HUDEP-2 (cell line): ENCODE measurements at regions not wholly inside any gene's neighbourhood (a gene's known extent, or its start where the extent isn't known, plus 50 kb on each side); places are given as distances from the start of the nearest gene placed in this dataset.

Source experiments
- DNase-seq, 76 experiments: peaks; one replicate each; lab custom pipeline; 2025; ENCODE audit not compliant: unreplicated experiment in 76 of 76; lab: John Stamatoyannopoulos, UW

DNA sequence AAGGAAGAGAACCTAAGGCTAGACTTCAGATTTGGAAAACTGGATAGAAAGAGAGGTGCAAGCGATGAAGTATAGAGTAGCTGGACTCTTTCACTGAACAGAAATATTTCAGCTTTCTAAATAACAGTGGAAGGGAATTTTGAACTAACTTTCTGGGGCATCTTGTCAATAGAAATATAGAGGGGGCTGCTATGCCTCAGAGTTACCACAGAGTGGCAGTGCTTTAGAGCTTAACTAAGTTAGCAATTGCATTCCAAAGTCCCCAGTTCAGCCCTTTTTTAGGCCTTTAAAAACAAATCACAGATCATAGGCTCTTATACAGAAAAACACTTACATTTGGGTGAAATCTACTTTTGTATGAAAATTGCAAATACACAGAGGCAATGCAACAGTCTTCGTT is 154.2 kb upstream of the CDH8 start:
- peak in 3 of 76 experiments; percentile 1 to 28 (median 1) for DNase-seq

DNA sequence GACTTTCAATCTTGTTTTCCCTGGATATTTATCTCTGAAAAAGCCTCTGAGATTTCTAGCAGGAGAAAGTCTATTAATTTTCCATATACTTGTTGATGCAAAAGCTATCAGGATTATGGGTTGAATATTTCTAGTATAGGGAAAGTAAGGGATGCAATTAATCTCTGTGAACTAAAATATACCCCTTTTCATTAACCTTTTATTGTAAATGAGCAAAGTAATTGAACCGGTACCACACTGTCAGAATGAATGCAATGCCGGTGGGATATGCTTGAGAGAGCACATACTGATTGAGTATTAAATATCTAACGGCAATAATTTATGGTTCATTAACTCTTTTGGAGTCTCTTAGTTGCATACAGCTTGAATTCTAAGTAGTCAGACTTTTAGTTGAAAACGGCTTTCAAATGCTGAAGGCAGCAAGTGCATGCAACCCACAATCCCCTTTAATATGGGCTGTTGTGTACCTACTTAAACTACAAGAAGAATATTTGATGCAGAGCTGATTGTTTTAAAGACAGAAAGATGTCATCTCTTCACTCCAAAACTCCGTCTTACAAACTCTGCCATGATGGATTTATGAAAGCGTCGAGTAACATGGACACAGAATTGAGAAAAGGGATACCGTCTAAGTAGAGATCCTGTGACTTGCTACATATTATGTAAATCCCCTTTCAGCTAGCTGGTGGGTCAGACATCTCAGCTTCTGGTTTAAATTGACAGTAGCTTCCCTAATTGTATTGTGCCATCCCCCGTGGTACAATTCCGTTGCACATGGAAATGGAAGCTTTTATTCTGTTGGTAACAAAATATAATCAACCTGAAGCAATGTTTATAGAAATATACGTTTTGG is 141.3 kb upstream of the CDH8 start:
- DNase-seq = no peak

DNA sequence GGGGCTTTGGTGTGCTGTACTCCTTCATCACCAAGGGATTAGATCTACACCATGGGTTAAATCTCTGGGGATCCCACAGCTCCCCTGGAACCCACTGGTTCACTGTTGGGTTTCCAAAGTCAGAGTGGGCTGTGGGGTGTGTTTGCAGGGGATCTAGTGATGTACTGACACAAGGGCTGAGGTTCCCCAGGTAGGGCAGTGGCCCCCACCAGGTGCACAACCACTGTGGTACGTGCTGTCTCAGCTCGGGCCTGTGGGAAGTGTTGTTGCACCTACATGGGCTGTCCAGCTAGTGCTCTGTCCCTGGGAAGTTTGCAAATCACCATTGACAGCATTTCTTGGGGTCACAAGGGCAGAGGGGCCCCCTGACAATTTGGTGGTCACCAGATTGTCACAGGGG is 134.4 kb upstream of the CDH8 start:
- no peak for DNase-seq

DNA sequence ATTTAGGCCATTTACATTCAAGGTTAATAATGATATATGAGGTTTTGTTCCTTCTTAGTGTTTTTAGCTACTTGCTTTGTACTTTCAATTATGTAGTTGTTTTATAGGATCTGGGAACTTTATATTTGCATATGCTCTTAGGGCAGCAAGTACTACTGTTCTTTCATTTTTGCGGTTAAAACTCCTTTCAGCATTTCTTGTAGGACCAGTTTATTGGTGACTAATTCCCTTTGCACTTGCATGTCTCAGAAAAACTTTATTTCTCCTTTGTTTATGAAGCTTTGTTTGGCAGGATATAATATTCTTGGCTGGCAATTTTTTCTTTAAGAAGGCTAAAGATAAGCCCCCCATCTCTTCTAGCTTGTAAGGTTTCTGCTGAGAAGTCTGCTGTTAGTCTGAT is 131.3 kb upstream of the CDH8 start:
- DNase-seq = no peak

DNA sequence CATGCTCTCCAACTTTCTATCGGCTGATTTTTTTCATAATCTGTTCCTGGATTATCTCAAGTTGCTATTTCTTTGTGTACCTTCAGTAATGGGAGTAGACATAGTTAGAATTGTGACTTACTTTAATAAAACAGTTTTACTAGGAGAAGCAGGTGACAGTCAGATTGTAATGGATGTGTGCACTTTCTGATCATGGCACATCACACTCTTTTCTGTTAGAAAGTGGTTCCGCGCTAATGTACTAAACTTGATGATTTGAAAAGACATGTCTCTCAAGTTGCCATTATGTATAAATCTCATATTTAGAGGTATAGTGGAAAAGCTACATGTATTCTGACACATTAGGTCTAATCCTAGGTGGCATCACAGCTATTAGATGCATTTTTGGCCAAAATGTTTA is 121.3 kb upstream of the CDH8 start:
- no peak for DNase-seq

DNA sequence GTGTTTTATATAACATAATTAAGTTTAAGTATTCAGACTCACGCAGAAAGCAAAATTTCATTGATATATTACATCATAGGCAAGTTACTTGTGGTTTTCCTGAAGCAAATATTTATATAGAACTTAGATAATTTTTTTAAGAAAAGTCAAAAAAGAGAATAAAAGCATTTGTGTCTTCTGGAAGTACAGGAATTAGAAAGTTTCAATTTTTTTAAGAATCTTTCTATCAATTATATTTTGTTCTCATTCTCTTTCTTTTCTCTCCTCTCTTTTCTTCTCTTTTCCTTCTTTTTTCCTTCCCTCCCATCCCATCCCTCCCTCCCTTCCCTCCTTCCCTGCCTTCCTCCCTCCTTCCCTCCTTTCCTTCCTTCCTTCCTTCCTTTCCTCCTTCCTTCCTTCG is 120.7 kb upstream of the CDH8 start:
- no peak for DNase-seq

DNA sequence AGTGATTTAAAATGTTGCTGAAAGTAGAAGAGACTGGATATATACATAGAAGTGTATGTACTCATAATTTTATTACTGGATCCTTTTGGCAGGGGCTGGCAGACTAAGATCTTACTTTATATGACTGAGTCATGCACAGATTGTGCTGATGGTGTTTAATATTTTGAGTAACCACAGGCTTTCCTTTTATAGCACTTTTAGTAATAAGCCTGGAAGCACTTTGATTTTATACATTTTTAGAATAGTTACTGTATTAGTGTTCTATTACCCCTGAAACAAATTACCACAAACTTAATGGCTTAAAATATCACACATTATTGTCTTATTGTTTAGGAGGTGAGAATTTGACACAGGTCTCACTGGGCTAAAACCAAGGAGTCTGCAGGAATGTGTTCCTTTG is 113.4 kb upstream of the CDH8 start:
- no peak for DNase-seq

DNA sequence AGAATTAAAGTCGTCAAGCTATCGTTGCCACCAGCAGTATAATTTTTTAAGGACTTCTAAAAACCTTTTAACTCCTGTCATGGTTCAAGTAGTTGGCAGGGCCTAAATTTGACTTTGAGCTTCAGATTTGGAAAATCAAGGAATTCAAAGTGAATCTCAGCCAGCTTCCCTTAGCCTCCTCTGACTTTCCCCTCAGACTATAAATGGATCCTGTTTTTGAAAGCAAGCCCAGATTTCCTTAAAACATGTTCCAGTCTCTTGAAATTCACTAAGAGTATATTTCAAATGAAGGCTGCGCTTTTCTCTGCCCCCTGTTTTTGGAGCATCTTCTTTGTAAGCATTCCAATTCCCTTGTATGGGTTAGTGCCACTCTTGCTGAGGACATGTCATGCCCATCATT is 101.8 kb upstream of the CDH8 start:
- DNase-seq = no peak

DNA sequence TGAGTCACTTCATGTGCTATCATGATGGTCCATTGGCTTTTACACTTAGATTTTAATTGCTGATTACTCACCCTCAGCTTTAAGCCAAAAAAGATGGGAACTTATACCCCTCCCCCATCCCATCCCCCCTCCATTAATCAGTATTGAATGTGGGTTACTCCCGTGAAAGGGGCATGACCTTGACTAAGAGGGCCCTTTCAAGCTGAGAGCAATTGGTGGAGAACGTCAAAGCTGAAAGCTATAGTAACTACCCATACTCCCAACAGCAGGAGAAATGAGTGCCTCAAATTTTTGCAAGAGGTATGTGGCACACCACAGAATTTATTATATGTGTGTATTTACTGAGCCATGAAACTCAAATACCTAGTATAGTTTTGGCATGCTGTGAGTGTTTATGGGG is 99.7 kb upstream of the CDH8 start:
- no peak for DNase-seq

DNA sequence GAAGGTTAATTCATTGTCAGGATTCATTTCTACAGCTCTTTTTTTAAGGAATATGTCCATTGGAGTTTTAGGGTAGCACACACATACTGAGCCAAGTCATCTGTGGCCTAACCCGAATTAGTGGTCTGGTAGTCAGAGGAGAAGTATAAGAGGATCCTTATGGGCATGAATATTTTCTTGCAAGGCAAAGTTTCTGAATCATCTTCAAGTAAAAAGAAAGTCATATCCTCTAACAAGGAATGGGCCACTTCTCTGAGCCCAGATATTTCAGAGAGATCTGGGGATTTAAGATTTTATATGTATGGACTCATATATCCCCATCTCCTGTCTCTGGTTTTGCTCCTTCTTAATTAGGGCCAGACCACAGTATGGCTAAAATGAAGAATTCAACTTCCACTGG is 99.2 kb upstream of the CDH8 start:
- no peak for DNase-seq

DNA sequence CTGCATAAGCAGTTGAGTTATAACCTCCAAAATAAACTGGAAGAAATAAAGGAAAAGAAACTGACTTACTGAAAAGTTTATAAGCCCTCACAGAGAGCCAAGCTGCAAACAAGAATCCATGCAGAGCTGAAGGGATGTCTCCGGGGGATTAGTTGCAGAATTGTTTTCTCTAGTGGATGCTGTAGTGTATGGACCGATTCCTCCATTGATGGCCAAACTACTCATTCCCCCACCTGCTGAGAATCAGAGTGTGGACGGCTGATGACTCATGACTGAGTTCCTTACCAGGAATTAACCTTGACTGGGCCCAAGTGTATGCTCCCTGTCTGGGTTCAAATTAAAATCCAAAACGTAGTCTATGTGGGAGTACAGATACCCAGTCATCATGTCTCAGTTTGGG is 93.9 kb upstream of the CDH8 start:
- DNase-seq = no peak

DNA sequence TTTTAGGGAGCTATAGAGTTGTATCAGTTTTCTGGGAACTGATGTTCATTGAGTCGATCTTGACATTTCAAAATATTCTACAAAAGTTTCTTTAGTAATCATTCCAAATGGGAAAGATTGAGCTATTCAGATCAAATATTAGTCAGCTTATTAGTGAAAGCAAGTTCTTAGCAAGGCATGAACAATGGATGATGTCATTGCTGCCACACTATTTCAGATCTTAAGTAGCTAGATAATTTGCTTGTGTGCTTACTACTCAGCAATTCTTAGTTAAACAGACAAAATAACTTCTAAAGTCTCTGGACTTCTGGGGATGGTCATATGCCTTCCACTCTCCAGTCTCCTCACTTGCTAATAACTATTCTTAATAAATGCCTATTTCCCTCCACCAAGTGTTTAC is 69.0 kb upstream of the CDH8 start:
- DNase-seq = no peak

DNA sequence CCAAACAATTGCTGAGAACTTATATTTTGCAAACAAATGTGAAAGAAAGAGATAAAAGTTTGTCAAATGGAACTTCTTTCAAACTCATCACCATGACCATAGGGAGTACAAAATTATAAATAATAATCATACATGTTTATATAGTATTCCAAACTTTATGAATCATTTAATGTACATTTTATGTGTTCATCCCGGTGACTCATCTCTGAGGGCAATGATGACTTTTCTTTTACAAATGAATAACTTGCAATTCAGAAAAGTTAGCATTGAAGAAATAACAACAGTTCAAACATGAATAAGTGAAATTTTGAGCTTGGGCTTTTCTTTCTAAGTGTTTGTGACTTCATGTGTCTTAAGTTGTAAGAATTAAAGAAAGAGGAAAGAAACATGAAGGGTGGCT is 66.3 kb upstream of the CDH8 start:
- no peak for DNase-seq

DNA sequence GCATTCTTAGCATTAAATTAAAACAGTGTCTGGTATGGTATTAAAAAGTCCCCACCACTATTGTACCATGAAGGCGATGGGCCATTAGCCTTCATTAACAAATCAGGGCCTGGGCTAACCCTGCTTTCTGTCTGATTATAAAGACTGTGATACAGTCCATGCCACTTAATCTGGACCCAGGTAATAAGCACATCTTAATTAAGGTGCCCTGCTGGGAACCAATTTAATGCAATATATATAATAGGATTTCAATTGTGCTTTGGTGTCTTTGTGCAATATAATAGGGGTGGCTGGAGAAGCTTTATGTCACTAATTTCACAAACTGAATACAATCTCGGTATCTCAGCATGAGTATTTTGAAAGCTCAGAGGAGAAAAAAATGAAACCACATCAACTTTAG is 64.4 kb upstream of the CDH8 start:
- no peak for DNase-seq

DNA sequence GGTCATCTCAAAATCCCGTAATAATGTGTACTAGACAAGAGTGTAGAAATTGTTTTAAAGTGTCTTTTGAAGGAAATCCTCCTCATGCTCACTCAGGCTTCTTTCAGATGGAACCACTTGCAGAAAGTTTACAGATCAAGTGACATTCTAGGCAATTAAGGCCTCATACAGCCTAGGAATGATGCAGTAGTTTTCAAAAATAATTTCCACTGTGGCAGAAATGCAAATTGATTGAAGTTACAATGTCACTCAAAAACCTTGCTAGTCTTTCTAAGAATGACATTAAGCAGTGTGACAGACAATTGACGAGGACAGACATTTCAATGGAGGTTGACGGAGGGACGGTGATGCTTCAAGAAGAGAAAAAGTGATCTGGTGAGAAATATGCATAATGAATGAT is 53.5 kb upstream of the CDH8 start:
- DNase-seq = no peak

DNA sequence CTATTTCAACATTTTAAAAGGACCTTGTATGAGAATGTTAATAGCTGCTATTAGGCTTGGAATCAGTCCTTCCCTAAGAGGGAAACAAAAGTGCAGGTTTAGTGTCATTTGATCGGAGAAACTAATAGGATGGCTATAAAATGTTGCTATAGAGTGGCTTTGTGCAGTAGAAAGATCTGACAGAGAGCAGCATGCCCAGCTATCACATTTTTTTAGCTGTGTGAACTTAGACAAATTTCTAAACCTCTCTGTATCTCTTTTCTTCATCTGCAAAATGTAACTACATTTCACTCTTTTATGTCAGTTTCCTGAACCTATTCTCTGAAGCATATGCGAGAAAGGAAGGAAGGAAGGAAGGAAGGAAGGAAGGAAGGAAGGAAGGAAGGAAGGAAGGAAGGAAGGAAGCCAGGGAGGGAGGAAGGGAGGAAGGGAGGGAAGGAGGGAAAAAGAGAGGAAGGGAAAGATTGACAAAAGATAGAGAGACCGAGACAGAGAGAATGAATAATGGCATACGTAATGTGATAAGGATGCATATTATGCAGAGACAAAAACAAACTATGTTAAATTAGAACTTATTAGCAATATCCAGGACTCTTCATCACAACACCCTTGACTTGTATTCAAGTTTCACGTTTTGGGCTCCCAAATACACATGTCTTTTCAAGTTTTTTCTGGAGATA is 52.6 kb upstream of the CDH8 start:
- DNase-seq = no peak
